Islet of Langerhans (tissue), 1 donor: ENCODE measurements at regions not wholly inside any gene's neighbourhood (a gene's known extent, or its start where the extent isn't known, plus 50 kb on each side); places are given as distances from the start of the nearest gene placed in this dataset.

ENCODE experiments used
- FAIRE-seq: peaks from one replicate; lab custom pipeline; 2011; peaks lifted over from hg19 to GRCh38; lab: Jason Lieb, UNC

- no peak for FAIRE-seq
Measured at GRCh38 chr2:63780518-63781155, 61.1 kb upstream of the UGP2 start.

- no peak for FAIRE-seq
Measured at GRCh38 chr2:63784461-63784860, 57.2 kb upstream of the UGP2 start.

- no peak for FAIRE-seq
Measured at GRCh38 chr2:63785096-63785495, 56.6 kb upstream of the UGP2 start.

GRCh38 chr2:63786471-63786870 lies 55.2 kb upstream of the UGP2 start:
- FAIRE-seq: no peak

GRCh38 chr2:63788071-63788470 lies 53.6 kb upstream of the UGP2 start:
- FAIRE-seq: no peak

GRCh38 chr2:63789338-63790020 lies 52.2 kb upstream of the UGP2 start:
- FAIRE-seq: no peak

GRCh38 chr2:63790491-63790890 lies 51.2 kb upstream of the UGP2 start:
- no peak for FAIRE-seq

- no peak for FAIRE-seq
Measured at GRCh38 chr2:63790906-63791305, 50.8 kb upstream of the UGP2 start.

GRCh38 chr2:63791387-63791786 lies 50.3 kb upstream of the UGP2 start:
- no peak for FAIRE-seq
